ENCODE measurements at regions not wholly inside any gene's neighbourhood (a gene's known extent, or its start where the extent isn't known, plus 50 kb on each side); places are given as distances from the start of the nearest gene placed in this dataset.
"Not testable (repeated sequence)": the region's sequence is repeated elsewhere in the genome, so short reads cannot be mapped to it uniquely, and the experiment has no call there.

- peaks cover 24 to 42% of the 10 kb centered on the region in 2 donors for H3K27me3 ChIP-seq
- DNase-seq (no peak), ATAC-seq (no peak)
- TF ChIP-seq, protein P1, sequence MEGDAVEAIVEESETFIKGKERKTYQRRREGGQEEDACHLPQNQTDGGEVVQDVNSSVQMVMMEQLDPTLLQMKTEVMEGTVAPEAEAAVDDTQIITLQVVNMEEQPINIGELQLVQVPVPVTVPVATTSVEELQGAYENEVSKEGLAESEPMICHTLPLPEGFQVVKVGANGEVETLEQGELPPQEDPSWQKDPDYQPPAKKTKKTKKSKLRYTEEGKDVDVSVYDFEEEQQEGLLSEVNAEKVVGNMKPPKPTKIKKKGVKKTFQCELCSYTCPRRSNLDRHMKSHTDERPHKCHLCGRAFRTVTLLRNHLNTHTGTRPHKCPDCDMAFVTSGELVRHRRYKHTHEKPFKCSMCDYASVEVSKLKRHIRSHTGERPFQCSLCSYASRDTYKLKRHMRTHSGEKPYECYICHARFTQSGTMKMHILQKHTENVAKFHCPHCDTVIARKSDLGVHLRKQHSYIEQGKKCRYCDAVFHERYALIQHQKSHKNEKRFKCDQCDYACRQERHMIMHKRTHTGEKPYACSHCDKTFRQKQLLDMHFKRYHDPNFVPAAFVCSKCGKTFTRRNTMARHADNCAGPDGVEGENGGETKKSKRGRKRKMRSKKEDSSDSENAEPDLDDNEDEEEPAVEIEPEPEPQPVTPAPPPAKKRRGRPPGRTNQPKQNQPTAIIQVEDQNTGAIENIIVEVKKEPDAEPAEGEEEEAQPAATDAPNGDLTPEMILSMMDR (IDR thresholded peaks at IDR 0.05): no peak
- peaks cover 0 to 9% of the 10 kb centered on the region in 2 donors for H3K4me1 ChIP-seq
- no peak overlapping the region for H3K27ac ChIP-seq
- no peaks in the 10 kb centered on the region for H3K36me3 ChIP-seq
- intact Hi-C loops (cut with DNase I): no loop called here
- no peaks in the 10 kb centered on the region for H3K9me3 ChIP-seq
- H3K4me3 ChIP-seq: no peak overlapping the region
These were observed 75.3 kb upstream of the MED13 start for GRCh38 chr17:62140376-62140775.

DNA sequence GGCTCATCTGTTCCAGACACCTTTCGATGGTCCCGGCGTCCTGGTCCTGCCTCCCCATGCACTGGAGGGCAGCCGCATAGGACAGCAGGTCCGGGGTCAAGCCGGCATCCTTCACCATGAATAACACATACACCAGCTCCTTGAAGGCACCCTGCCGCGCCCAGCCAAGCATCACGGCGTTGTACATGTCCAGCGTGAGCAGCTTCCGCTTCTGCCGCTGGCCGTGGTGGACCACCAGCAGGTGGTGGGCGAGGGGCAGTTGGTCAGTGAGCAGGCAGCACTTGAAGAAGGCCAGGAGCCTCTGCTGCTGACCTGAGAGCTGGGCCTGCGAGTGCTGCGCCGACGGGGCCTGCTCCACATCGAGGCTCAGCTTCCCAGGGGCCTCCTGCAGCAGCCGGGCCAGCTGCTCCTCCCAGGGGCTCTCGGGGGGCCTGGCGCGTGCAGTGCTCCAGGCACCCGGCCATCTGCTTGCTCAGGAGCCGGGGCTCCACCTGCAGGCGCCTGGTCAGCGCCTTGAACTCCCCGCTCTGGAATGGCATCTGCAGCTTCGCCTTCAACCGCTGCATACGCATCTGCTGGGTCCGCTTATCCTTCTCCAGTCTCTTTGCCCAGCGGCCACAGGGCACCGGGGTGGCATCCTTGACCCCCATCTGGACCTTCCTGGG, 74.7 kb upstream of the MED13 start:
- H3K4me3 ChIP-seq; ATAC-seq; H3K4me1 ChIP-seq; H3K36me3 ChIP-seq; H3K27ac ChIP-seq; H3K9me3 ChIP-seq; intact Hi-C loops (cut with DNase I): not testable (repeated sequence)
- H3K27me3 ChIP-seq: peaks cover 24 to 42% of the 10 kb centered on the region in 2 donors
- DNase-seq: peak in 1 of 4 donors; percentile 79

GRCh38 chr17:62139141-62139540, 74.1 kb upstream of the MED13 start:
- no peak for DNase-seq
- TF ChIP-seq, protein P1 (IDR thresholded peaks at IDR 0.05): no peak
- Histone ChIP-seq H3K9me3 (no peaks in the 10 kb centered on the region), H3K36me3 (no peaks in the 10 kb centered on the region), H3K4me3 (no peak overlapping the region), H3K27me3 (peaks cover 24 to 42% of the 10 kb centered on the region in 2 donors), H3K27ac (no peak overlapping the region), H3K4me1 (peaks cover 0 to 9% of the 10 kb centered on the region in 2 donors)
- ATAC-seq: no peak
- intact Hi-C loops (cut with DNase I): no loop called here

DNA sequence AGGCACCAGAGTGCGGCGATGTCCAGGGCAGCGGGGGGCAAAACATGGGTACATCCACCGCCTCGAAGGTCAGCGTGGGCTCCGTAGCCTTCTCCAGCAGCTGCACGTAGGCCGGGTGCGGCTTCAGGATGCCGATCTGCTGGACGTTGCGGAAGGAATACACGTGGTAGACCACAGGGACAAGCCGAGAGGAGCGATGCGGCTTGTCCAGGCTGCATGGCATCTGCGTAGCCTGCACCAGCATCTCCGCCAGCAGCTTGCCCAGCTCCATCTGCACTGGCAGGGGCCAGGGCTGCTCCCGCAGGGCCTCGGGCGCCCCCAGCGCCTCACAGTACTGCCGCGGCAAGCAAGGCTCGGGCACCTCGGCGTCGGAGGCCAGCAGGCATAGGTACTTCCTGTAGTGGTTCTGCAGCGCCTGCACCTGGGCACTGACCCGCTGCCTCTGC, 73.6 kb upstream of the MED13 start:
- intact Hi-C loops (cut with DNase I); H3K4me1 ChIP-seq; H3K27ac ChIP-seq; H3K36me3 ChIP-seq; H3K9me3 ChIP-seq; H3K4me3 ChIP-seq; DNase-seq: not testable (repeated sequence)
- H3K27me3 ChIP-seq: peaks cover 24 to 42% of the 10 kb centered on the region in 2 donors
- ATAC-seq: peak; percentile 49

DNA sequence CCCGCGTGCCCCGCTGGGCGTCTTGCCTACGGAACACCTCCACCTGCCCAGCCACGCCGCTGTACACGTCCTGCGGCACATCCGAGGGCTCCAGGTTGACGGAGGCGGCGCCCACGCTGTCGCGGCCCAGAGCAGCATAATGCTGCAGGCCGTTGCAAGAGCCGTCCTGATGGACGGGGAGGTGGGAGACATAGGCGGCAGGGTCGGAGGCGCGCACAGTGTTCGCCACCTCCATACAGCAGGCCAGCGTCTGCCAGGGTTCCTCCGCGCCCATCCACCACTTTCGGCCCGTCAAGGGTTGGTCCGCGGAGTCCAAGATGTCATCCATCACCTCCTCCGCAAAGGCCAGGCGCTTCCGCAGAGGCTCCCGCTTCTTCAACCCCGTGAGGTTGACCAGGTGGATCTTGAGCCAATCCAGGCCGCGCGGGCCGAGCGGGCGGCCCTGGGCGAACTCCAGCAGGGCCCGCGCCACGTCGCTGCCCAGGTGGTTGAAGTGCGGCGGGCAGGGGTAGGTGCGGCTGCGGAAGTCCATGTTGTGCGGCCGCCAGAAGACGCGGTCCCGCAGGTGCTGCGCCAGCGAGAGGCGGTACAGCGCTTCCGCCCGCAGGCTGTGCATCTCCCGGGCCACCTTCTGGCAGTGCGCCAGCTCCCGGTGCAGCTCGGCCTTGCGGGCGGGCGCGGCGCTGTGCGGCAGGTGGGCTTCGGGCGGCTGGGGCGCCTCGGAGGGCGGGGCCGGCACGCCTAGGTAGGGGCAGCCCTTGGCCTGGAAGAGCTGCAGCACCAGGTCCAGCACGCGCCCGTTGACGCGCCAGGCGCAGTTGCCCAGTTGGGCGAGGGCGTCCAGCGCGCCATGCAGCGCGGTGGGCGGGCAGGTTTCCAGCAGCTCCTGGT, 72.9 kb upstream of the MED13 start:
- H3K27ac ChIP-seq; H3K4me1 ChIP-seq; intact Hi-C loops (cut with DNase I); H3K9me3 ChIP-seq; H3K4me3 ChIP-seq; DNase-seq; H3K36me3 ChIP-seq: not testable (repeated sequence)
- peak; percentile 25 for ATAC-seq
- peaks cover 24 to 42% of the 10 kb centered on the region in 2 donors for H3K27me3 ChIP-seq

DNA sequence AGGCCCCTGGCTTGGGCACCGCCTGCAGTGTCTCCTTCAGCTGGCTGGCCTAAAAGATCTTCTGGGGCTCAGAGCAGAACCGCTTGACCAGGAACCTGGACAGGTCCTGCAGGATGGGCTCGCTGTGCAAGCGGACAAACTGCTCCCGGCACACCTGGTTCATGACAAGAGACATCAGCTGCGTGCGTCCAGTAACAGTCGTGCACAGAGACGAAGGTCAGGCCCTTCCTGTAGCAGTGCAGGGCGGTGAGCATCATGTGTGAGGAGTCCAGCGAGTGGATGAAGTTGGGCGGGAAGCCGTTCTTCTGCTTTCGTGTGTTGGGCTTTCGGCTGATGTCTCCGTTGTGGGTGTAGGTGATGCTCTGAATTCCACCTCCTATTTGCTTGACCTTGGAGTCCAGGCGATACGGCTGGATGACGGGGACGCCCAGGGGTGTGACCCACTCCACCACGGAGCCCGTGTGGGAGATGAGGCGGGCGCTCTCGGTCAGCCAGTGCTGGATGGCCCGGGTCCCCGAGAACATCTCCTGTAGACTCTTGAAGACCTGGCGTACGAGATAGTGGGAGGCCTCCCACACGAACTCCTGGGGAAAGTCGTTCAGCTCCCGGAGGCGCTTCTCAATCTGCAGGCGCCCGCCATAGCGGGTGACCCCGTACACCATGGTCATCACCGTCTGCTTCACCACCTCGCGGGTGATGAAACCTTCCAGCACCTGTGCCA, 72.1 kb upstream of the MED13 start:
- H3K4me3 ChIP-seq; H3K9me3 ChIP-seq; intact Hi-C loops (cut with DNase I); H3K36me3 ChIP-seq; H3K27ac ChIP-seq; H3K4me1 ChIP-seq; DNase-seq; ATAC-seq: not testable (repeated sequence)
- peaks cover 24 to 42% of the 10 kb centered on the region in 2 donors for H3K27me3 ChIP-seq

- Histone ChIP-seq H3K36me3 (no peaks in the 10 kb centered on the region), H3K9me3 (no peaks in the 10 kb centered on the region), H3K27ac (no peak overlapping the region), H3K4me1 (peaks cover 0 to 9% of the 10 kb centered on the region in 2 donors), H3K4me3 (no peak overlapping the region), H3K27me3 (peaks cover 24 to 42% of the 10 kb centered on the region in 2 donors)
- intact Hi-C loops (cut with DNase I): no loop called here
- TF ChIP-seq, protein P1 (IDR thresholded peaks at IDR 0.05): no peak
- no peak for DNase-seq
- no peak for ATAC-seq
These were observed 70.7 kb upstream of the MED13 start for GRCh38 chr17:62135742-62136141.

DNA sequence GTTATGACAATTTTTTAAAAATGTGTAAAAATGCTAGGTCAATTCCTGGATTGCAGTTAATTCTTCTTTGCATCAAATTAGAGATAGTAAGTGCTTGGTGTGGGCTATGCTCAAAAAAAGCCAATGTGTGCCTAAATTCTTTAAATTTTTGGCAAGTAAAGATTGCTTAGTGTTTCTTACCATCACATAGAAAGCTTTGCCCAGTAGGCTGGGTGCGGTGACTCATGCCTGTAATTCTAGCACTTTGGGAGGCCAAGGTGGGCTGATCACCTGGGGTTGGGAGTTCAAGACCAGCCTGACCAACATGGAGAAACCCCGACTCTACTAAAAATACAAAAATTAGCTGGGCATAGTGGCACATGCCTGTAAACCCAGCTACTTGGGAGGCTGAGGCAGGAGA, 70.0 kb upstream of the MED13 start:
- H3K9me3 ChIP-seq; intact Hi-C loops (cut with DNase I); ATAC-seq; H3K4me1 ChIP-seq; H3K4me3 ChIP-seq; DNase-seq; H3K36me3 ChIP-seq; H3K27ac ChIP-seq: not testable (repeated sequence)
- H3K27me3 ChIP-seq: peaks cover 24 to 42% of the 10 kb centered on the region in 2 donors

All from left lung (tissue), 4 donors.